ENCODE measurements at regions not wholly inside any gene's neighbourhood (a gene's known extent, or its start where the extent isn't known, plus 50 kb on each side); places are given as distances from the start of the nearest gene placed in this dataset.

- no peak overlapping the region for H3K4me3 ChIP-seq (ENCODE audit: low read depth, low read length)
- TF ChIP-seq, protein P1, sequence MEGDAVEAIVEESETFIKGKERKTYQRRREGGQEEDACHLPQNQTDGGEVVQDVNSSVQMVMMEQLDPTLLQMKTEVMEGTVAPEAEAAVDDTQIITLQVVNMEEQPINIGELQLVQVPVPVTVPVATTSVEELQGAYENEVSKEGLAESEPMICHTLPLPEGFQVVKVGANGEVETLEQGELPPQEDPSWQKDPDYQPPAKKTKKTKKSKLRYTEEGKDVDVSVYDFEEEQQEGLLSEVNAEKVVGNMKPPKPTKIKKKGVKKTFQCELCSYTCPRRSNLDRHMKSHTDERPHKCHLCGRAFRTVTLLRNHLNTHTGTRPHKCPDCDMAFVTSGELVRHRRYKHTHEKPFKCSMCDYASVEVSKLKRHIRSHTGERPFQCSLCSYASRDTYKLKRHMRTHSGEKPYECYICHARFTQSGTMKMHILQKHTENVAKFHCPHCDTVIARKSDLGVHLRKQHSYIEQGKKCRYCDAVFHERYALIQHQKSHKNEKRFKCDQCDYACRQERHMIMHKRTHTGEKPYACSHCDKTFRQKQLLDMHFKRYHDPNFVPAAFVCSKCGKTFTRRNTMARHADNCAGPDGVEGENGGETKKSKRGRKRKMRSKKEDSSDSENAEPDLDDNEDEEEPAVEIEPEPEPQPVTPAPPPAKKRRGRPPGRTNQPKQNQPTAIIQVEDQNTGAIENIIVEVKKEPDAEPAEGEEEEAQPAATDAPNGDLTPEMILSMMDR (IDR thresholded peaks at IDR 0.05; ENCODE audit: control insufficient read depth, extremely low read depth, insufficient read depth), result no peak
- DNase-seq (ENCODE audit: low read depth), result no peak
Observed at GRCh38 chr4:181968371-181968770, 274.8 kb upstream of the TENM3 start.

DNA sequence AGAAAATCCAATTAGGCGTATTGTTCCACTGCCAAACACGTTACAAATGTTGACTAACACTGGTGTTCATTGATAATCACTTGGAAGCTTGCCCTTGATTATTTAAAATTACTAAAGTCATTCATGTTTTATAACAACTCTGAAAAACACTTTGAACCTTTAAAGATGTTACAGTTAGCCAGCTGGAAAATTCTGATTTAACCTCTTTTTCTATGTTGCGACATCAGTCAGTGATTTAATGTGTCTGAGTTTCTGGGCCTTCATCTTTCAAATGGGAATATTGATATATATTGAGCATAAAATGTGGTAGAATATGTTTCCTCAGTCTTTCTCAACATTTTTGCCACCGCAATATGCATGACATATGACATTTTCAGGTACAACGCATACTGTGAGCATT is 274.1 kb upstream of the TENM3 start:
- DNase-seq (ENCODE audit: low read depth), result no peak
- TF ChIP-seq, protein P1 (IDR thresholded peaks at IDR 0.05; ENCODE audit: control insufficient read depth, extremely low read depth, insufficient read depth), result no peak
- H3K4me3 ChIP-seq (ENCODE audit: low read depth, low read length), result no peak overlapping the region

GRCh38 chr4:181970366-181970765 is 272.8 kb upstream of the TENM3 start:
- no peak for DNase-seq (ENCODE audit: low read depth)
- TF ChIP-seq, protein P1 (IDR thresholded peaks at IDR 0.05; ENCODE audit: control insufficient read depth, extremely low read depth, insufficient read depth), result no peak
- no peak overlapping the region for H3K4me3 ChIP-seq (ENCODE audit: low read depth, low read length)

- no peak for DNase-seq (ENCODE audit: low read depth)
- no peak overlapping the region for H3K4me3 ChIP-seq (ENCODE audit: low read depth, low read length)
- TF ChIP-seq, protein P1 (IDR thresholded peaks at IDR 0.05; ENCODE audit: control insufficient read depth, extremely low read depth, insufficient read depth), result no peak
Observed at GRCh38 chr4:181971411-181971810, 271.8 kb upstream of the TENM3 start.

DNA sequence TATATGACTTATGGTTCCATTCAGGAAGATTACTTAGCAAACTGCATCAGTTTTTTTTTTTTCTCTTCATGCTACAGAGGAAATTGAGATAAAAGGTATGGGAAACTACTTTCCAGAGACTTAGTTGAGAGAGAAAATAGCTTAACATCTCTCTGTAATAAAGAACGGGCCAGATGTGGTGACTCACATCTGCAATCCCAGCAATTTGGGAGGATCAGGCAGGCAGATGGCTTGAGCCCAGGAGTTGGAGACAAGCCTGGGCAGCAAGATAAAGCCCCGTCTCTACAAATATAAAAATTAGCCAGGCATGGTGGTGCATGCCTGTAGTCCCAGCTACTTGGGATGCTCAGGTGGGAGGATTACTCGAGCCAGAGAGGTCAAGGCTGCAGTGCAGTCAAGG is 271.2 kb upstream of the TENM3 start:
- no peak overlapping the region for H3K4me3 ChIP-seq (ENCODE audit: low read depth, low read length)
- no peak for DNase-seq (ENCODE audit: low read depth)
- TF ChIP-seq, protein P1 (IDR thresholded peaks at IDR 0.05; ENCODE audit: control insufficient read depth, extremely low read depth, insufficient read depth), result no peak

GRCh38 chr4:181976764-181977163 is 266.4 kb upstream of the TENM3 start:
- DNase-seq (ENCODE audit: low read depth), result no peak
- no peak overlapping the region for H3K4me3 ChIP-seq (ENCODE audit: low read depth, low read length)
- TF ChIP-seq, protein P1 (IDR thresholded peaks at IDR 0.05; ENCODE audit: control insufficient read depth, extremely low read depth, insufficient read depth), result no peak

DNA sequence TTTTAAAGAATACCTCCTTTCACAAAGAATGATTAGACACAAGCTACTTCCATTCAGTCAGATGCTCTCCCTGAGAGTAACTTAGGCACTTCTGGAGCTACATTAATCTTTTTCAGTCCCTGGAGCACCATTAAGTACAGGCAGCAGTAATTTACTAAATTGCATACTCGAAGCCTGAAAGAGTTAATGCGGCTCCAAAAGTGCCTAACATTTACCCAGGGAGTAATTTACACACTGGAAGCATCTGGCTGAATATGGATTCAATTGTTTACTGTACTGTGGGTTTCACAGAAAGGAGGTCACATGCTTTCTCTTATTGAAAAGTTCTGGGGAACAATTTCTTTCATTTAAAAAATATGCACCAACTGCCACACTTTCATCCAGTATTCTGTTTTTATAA is 260.8 kb upstream of the TENM3 start:
- H3K4me3 ChIP-seq (ENCODE audit: low read depth, low read length), result no peak overlapping the region
- DNase-seq (ENCODE audit: low read depth), result no peak
- TF ChIP-seq, protein P1 (IDR thresholded peaks at IDR 0.05; ENCODE audit: control insufficient read depth, extremely low read depth, insufficient read depth), result no peak

All from LNCaP clone FGC (cell line).